ENCODE measurements at regions not wholly inside any gene's neighbourhood (a gene's known extent, or its start where the extent isn't known, plus 50 kb on each side); places are given as distances from the start of the nearest gene placed in this dataset.
"Not testable (repeated sequence)": the region's sequence is repeated elsewhere in the genome, so short reads cannot be mapped to it uniquely, and the experiment has no call there.

- in situ Hi-C loops (cut with MboI; ENCODE audit: low pct_unique_long_range_greater_than_20kb, low sequenced_read_pairs), result no loop called here
Observed at GRCh38 chr5:122653087-122654017, 121.5 kb upstream of the SNX2 start.

DNA sequence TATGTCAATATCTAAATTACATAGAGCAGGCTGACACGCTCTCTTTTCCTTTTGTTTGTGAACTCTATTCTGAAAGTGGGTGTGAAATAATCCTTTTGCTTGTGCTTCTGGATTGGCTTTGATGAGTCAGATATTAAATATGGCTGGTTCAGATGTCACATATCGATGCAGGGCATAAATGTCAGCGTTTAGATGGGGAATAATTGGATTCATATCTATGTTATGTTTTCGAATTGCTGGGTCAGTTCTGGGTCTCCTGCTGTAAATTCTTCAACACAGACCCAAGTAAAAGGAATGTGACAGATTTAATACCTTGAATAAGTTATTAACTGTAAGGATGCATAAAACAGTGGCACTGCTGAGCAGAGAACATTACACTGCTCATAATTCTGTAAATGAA is 118.7 kb upstream of the SNX2 start:
- no peak for DNase-seq
- in situ Hi-C loops (cut with MboI; ENCODE audit: low pct_unique_long_range_greater_than_20kb, low sequenced_read_pairs), result no loop called here

More at GRCh38 chr5:122653087-122654017, 121.5 kb upstream of the SNX2 start:
- no peak for DNase-seq

- in situ Hi-C loops (cut with MboI; ENCODE audit: low pct_unique_long_range_greater_than_20kb, low sequenced_read_pairs), result no loop called here
- no peak for DNase-seq
Observed at GRCh38 chr5:122656577-122656976, 118.3 kb upstream of the SNX2 start.

DNA sequence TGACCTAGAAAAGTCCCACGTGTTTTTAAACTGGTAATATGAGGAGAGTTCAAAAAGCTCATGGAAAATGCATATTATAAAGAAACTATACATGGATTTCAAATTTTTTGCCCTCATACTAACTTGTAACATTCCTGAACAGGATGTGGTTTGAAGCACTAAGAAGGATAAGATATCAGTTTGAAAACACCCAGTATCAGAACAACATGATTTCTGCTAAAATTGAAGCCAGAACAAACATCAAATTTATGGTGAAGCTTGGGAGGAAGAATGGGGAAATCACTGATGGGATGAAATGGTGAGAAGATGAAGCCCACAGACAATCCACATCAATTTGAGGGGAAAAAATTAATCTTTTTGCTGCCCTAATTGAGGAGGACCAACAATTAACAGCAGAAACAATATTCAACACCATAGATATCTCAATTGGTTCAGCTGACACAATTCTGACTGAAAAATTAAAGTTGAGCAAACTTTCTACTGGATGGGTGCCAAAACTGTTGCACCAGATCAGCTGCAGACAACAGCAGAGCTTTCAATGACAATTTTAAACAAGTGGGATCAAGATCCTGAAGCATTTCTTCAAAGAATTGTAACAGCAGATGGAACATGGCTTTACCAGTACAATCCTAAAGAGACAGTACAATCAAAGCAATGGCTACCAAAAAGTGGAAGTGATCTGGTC is 113.2 kb upstream of the SNX2 start:
- DNase-seq, result no peak
- in situ Hi-C loops (cut with MboI; ENCODE audit: low pct_unique_long_range_greater_than_20kb, low sequenced_read_pairs), result no loop called here

DNA sequence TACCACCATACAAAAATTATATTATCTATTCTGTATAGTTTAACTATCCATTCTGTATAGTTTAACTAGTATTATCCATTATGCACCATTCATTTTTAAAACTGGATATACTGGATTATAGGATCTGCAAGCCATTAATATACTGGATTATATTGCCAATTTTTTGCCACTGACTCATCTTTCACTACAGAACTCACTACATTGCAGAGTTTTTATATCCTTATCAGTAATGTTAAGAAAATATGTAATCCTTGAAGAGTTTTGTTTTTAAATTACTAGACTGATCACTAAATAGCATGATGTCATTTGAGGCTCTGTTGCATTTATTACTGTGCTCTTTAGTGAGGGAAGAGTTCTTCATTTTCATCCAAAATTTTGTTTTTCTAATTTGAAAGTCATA is 109.8 kb upstream of the SNX2 start:
- DNase-seq, result no peak
- in situ Hi-C loops (cut with MboI; ENCODE audit: low pct_unique_long_range_greater_than_20kb, low sequenced_read_pairs), result no loop called here

GRCh38 chr5:122668552-122668951 is 106.3 kb upstream of the SNX2 start:
- DNase-seq, result no peak
- in situ Hi-C loops (cut with MboI; ENCODE audit: low pct_unique_long_range_greater_than_20kb, low sequenced_read_pairs), result no loop called here

- DNase-seq; in situ Hi-C loops (cut with MboI; ENCODE audit: low pct_unique_long_range_greater_than_20kb, low sequenced_read_pairs): not testable (repeated sequence)
Observed at GRCh38 chr5:122669709-122670108, 105.2 kb upstream of the SNX2 start.

DNA sequence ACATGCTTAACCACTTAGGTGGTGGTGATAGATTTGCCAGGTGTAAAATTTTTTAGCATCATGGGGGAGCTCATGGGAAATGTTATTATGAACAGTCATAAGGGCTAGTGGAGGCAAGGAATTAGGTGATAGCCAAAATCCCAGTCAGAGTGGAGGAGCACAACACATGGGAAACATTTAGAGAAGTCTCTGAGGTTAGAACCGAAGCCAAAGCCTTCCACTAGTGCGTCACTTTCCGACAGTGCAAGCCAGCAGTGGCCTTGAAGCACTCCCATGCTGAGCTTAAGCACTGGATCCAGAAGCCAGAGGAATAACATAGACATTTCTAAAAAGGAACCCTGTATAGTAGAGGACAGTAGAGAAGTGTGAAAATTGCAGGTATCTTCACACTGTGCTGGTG is 101.5 kb upstream of the SNX2 start:
- DNase-seq, result no peak
- in situ Hi-C loops (cut with MboI; ENCODE audit: low pct_unique_long_range_greater_than_20kb, low sequenced_read_pairs), result no loop called here

- in situ Hi-C loops (cut with MboI; ENCODE audit: low pct_unique_long_range_greater_than_20kb, low sequenced_read_pairs), result no loop called here
- no peak for DNase-seq
Observed at GRCh38 chr5:122674385-122674784, 100.5 kb upstream of the SNX2 start.

- in situ Hi-C loops (cut with MboI; ENCODE audit: low pct_unique_long_range_greater_than_20kb, low sequenced_read_pairs), result no loop called here
- DNase-seq, result no peak
Observed at GRCh38 chr5:122680623-122681350, 94.1 kb upstream of the SNX2 start.

GRCh38 chr5:122683631-122684030 is 91.2 kb upstream of the SNX2 start:
- no peak for DNase-seq
- in situ Hi-C loops (cut with MboI; ENCODE audit: low pct_unique_long_range_greater_than_20kb, low sequenced_read_pairs), result no loop called here

GRCh38 chr5:122690266-122690665 is 84.6 kb upstream of the SNX2 start:
- no peak for DNase-seq

GRCh38 chr5:122691931-122692330 is 82.9 kb upstream of the SNX2 start:
- in situ Hi-C loops (cut with MboI; ENCODE audit: low pct_unique_long_range_greater_than_20kb, low sequenced_read_pairs), result no loop called here
- DNase-seq, result no peak

More at GRCh38 chr5:122690266-122690665, 84.6 kb upstream of the SNX2 start:
- in situ Hi-C loops (cut with MboI; ENCODE audit: low pct_unique_long_range_greater_than_20kb, low sequenced_read_pairs), result no loop called here

DNA sequence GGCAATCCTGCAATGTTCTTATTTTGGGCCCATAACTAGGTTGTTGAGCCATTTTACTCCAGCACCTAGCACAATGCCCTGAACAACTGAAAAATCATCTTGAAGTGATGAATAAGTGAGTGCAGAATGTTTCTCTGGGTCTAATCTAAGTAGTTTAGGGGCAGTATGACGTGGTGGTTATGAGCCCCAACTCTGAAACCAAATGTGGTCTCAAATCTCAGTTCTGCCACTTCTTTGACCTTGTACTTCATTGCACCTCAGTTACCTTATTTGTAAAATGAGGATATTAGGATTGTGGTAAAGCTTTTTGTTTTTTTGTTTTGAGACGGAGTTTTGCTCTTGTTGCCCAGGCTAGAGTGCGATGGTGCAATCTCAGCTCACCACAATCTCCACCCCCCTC is 80.9 kb upstream of the SNX2 start:
- in situ Hi-C loops (cut with MboI; ENCODE audit: low pct_unique_long_range_greater_than_20kb, low sequenced_read_pairs), result no loop called here
- DNase-seq, result no peak

GRCh38 chr5:122694884-122695283 is 80.0 kb upstream of the SNX2 start:
- no peak for DNase-seq
- in situ Hi-C loops (cut with MboI; ENCODE audit: low pct_unique_long_range_greater_than_20kb, low sequenced_read_pairs), result no loop called here

DNA sequence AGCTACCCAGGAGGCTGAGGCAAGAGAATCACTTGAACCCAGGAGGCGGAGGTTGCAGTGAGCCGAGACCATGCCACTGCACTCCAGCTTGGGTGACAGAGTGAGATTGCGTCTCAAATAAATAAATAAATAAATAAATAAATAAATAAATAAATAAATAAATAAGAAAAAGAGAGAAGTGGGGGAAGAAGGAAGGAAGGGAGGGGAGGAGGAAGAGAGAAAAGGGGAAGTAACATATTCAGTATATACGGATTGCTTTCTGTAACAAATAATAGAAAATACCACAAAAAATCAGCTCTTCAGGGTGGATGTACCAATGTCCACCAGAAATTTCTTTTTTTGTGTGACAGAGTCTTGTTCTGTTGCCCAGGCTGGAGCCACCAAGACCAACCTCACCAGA is 78.1 kb upstream of the SNX2 start:
- DNase-seq, result peak; percentile 33
- in situ Hi-C loops (cut with MboI; ENCODE audit: low pct_unique_long_range_greater_than_20kb, low sequenced_read_pairs), result not testable (repeated sequence)

DNA sequence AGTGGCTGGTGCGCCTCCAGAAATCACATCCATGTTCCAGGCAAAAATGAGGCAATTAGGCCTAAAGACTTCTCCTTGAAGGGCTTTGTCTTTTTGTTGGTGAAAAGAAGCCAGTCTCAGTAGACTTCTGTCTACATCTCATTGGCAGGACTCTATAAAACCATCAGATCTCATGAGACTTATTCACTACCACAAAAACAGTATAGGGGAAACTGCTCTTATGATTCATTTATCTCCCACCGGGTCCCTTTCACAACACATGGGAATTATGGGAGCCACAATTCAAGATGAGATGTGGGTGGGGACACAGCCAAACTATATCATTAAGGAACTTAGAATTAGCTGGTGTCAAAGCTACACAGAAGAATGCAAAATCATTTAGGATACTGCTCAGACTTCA is 77.7 kb upstream of the SNX2 start:
- no peak for DNase-seq
- in situ Hi-C loops (cut with MboI; ENCODE audit: low pct_unique_long_range_greater_than_20kb, low sequenced_read_pairs), result no loop called here

DNA sequence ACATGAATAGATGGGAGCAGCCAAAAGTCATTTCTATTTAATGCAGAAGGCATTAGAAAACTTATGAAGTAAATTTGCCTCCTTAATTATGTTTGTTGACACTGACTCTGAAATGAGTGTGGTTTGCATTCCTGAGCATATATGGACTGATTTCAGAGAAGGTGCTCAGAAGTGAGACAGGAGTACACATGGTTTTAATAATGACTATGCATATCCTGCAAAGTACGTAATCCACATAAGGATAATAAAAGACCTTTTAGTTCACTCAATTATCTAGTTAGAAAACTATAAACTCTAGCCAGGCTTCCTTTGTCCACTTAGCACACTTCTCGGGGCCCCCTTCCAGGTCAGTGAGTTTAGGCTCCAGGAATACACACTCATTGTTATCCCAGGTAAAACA is 75.7 kb upstream of the SNX2 start:
- no peak for DNase-seq
- in situ Hi-C loops (cut with MboI; ENCODE audit: low pct_unique_long_range_greater_than_20kb, low sequenced_read_pairs), result no loop called here

GRCh38 chr5:122701640-122702523 is 73.0 kb upstream of the SNX2 start:
- no peak for DNase-seq
- in situ Hi-C loops (cut with MboI; ENCODE audit: low pct_unique_long_range_greater_than_20kb, low sequenced_read_pairs), result no loop called here
